PC-3 (cell line): ENCODE measurements at regions not wholly inside any gene's neighbourhood (a gene's known extent, or its start where the extent isn't known, plus 50 kb on each side); places are given as distances from the start of the nearest gene placed in this dataset.

Source experiments
- ATAC-seq: fragments of 200-7000 bp; cut with Tn5 transposase; 2 replicates; pipeline ENCODE4 v1.9.1; 2020; ENCODE audit warnings: mild to moderate bottlenecking, moderate library complexity
- BruUV-seq: library from RNA; stranded (reverse); fragments of 400-500 nt; replicated peaks from 2 replicates; lab custom pipeline; 2021; lab: Mats Ljungman, UMichigan
- CTCF ChIA-PET: fragments of 300-600 bp; sonication (Branson Sonifier 250); formaldehyde crosslinking; loops from one replicate; lab custom pipeline; 2022; ENCODE audit warnings: antibody characterized with exemption; lab: Charles Lee
- POLR2A ChIA-PET: fragments of 300-600 bp; sonication (Branson Sonifier 250); formaldehyde crosslinking; loops from one replicate; lab custom pipeline; 2022; ENCODE audit warnings: antibody characterized with exemption; ENCODE audit not compliant: unreplicated experiment; lab: Charles Lee
- DNase-seq: peaks from one replicate; pipeline ENCODE4 v3.0.0-alpha.2; 2015
- H2AFZ ChIP-seq: fragments of 300-600 bp; sonication (generic); 2 replicates; pipeline ENCODE4 v1.6.0; 2016; ENCODE audit warnings: antibody characterized with exemption, low read length
- H3F3A ChIP-seq: fragments of 300-600 bp; sonication (generic); one replicate; pipeline ENCODE4 v1.6.0; 2017; ENCODE audit warnings: antibody characterized with exemption, low read length, control low read depth, mild to moderate bottlenecking; ENCODE audit not compliant: unreplicated experiment
- H3K27ac ChIP-seq: fragments of 300-600 bp; sonication (generic); 2 replicates; pipeline ENCODE4 v1.5.1; 2016; ENCODE audit warnings: mild to moderate bottlenecking, low read length
- H3K27me3 ChIP-seq: fragments of 300-600 bp; sonication (generic); 2 replicates; pipeline ENCODE4 v1.6.1; 2016; ENCODE audit warnings: low read length, mixed read lengths
- H3K36me3 ChIP-seq: fragments of 300-600 bp; sonication (generic); 2 replicates; pipeline ENCODE4 v1.6.1; 2016; ENCODE audit warnings: low read depth, mixed run types, low read length, mixed read lengths
- H3K4me1 ChIP-seq: fragments of 300-600 bp; sonication (generic); 2 replicates; pipeline ENCODE4 v1.5.1; 2016; ENCODE audit warnings: low read length; ENCODE audit not compliant: insufficient read depth
- H3K4me2 ChIP-seq: fragments of 300-600 bp; sonication (generic); 2 replicates; pipeline ENCODE4 v1.6.0; 2016; ENCODE audit warnings: low read length
- H3K4me3 ChIP-seq: fragments of 300-600 bp; sonication (generic); 2 replicates; pipeline ENCODE4 v1.5.1; 2016; ENCODE audit warnings: mild to moderate bottlenecking, low read length, mixed read lengths
- H3K79me2 ChIP-seq: fragments of 300-600 bp; sonication (generic); 2 replicates; pipeline ENCODE4 v1.6.1; 2017; ENCODE audit warnings: low read length, mixed read lengths
- H3K9ac ChIP-seq: fragments of 300-600 bp; sonication (generic); 2 replicates; pipeline ENCODE4 v1.6.0; 2016; ENCODE audit warnings: mild to moderate bottlenecking, low read length
- H3K9me2 ChIP-seq: fragments of 300-600 bp; sonication (generic); replicated peaks from 2 replicates; pipeline ENCODE4 v1.6.1; 2016; ENCODE audit warnings: mixed run types, low read length, mixed read lengths
- H3K9me3 ChIP-seq: fragments of 300-600 bp; sonication (generic); 2 replicates; pipeline ENCODE4 v1.6.1; 2016; ENCODE audit warnings: low read length, mixed read lengths
- H4K20me1 ChIP-seq: fragments of 300-600 bp; sonication (generic); 2 replicates; pipeline ENCODE4 v1.6.1; 2016; ENCODE audit warnings: low read length, mixed read lengths
- EZH2 ChIP-seq: fragments of 300-600 bp; sonication (generic); IDR thresholded peaks from one replicate; pipeline ENCODE4 v1.6.1; 2017; ENCODE audit warnings: antibody characterized with exemption, mild to moderate bottlenecking, low read length; ENCODE audit not compliant: unreplicated experiment
- EZH2phosphoT487 ChIP-seq: fragments of 300-600 bp; sonication (generic); IDR thresholded peaks from 2 replicates; pipeline ENCODE4 v1.6.1; 2018; ENCODE audit warnings: mild to moderate bottlenecking, antibody characterized with exemption, low read length, borderline replicate concordance
- intact Hi-C: fragments of 100-400 bp; cut with micrococcal nuclease; formaldehyde crosslinking; loops from 2 replicates; pipeline ENCODE4 v1.9.0; 2023
- TF ChIP-seq, protein P1 (sequence below): fragments of 300-600 bp; sonication (generic); conservative IDR thresholded peaks from 2 replicates; pipeline ENCODE4 v1.5.1; 2017; ENCODE audit warnings: antibody characterized with exemption, low read depth, mild to moderate bottlenecking, low read length

DNA sequence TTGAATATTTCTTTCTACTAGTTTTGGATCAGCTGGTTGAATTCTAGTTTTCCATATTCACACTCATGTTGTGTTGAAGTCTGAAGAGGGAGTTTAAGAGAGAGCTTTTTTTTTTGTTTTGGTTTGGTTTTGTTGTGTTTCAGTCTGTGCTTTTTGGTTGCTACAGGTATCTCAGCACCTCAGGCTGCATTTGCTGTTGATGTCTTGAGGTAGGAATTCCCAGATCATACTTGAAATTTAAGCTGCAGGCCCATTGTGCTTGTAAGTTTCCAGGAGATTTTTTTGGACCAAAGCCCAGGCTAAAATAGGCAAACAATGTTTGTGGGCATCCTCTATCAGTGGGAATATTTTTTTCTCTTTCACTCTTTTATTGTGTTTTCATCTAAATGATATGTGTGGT lies 190.2 kb upstream of the AGA start:
- H3K9ac ChIP-seq, result no peak overlapping the region
- intact Hi-C loops, result no loop called here
- H3K4me2 ChIP-seq, result no peak overlapping the region
- BruUV-seq, result no TSS peak
- H3K27ac ChIP-seq, result no peak overlapping the region
- POLR2A ChIA-PET, result no interaction called here
- ATAC-seq, result no peak; the same call in 1 of the 2 replicates
- no peaks in the 10 kb centered on the region for H3K36me3 ChIP-seq
- H3K4me1 ChIP-seq, result no peaks in the 10 kb centered on the region
- H2AFZ ChIP-seq, result no peak overlapping the region
- H3K9me3 ChIP-seq, result no peaks in the 10 kb centered on the region
- no peaks in the 10 kb centered on the region for H3K79me2 ChIP-seq
- TF ChIP-seq EZH2 (no peak), EZH2phosphoT487 (no peak)
- TF ChIP-seq, protein P1, sequence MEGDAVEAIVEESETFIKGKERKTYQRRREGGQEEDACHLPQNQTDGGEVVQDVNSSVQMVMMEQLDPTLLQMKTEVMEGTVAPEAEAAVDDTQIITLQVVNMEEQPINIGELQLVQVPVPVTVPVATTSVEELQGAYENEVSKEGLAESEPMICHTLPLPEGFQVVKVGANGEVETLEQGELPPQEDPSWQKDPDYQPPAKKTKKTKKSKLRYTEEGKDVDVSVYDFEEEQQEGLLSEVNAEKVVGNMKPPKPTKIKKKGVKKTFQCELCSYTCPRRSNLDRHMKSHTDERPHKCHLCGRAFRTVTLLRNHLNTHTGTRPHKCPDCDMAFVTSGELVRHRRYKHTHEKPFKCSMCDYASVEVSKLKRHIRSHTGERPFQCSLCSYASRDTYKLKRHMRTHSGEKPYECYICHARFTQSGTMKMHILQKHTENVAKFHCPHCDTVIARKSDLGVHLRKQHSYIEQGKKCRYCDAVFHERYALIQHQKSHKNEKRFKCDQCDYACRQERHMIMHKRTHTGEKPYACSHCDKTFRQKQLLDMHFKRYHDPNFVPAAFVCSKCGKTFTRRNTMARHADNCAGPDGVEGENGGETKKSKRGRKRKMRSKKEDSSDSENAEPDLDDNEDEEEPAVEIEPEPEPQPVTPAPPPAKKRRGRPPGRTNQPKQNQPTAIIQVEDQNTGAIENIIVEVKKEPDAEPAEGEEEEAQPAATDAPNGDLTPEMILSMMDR, result no peak
- DNase-seq, result peak; percentile 16
- CTCF ChIA-PET, result no interaction called here
- H3K4me3 ChIP-seq, result no peak overlapping the region
- H4K20me1 ChIP-seq, result no peaks in the 10 kb centered on the region
- no peaks in the 10 kb centered on the region for H3F3A ChIP-seq
- no peaks in the 10 kb centered on the region for H3K9me2 ChIP-seq
- H3K27me3 ChIP-seq, result no peaks in the 10 kb centered on the region

DNA sequence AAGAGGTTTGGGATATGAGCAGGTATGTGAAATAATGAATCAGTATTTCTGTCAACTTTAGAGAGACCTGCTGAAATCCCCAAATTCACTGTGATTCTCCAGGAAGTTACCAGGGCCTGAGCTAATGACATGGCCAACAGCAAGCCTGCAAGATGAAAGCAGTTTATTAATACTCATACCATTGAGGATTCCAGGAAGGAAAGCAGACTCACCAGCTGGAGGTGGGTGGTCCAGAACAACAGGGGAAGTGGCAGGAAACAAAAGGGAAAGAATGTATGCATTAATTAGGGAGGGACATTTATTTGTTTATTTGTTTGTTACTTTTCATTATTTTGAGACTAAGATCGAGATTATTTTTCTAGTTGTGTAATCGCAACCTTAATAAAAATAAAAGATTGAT lies 196.6 kb upstream of the AGA start:
- ChIA-PET CTCF (no interaction called here), POLR2A (no interaction called here)
- Histone ChIP-seq H3K27ac (no peak overlapping the region), H3K9me3 (no peaks in the 10 kb centered on the region), H4K20me1 (no peaks in the 10 kb centered on the region), H3K4me1 (no peaks in the 10 kb centered on the region), H3K36me3 (no peaks in the 10 kb centered on the region), H3K4me3 (no peak overlapping the region), H3K79me2 (no peaks in the 10 kb centered on the region), H3F3A (no peaks in the 10 kb centered on the region), H3K27me3 (no peaks in the 10 kb centered on the region), H3K9ac (no peak overlapping the region), H2AFZ (no peak overlapping the region), H3K4me2 (no peak overlapping the region), H3K9me2 (no peaks in the 10 kb centered on the region)
- DNase-seq, result no peak
- ATAC-seq, result no peak
- intact Hi-C loops, result no loop called here
- TF ChIP-seq EZH2phosphoT487 (no peak), EZH2 (no peak)
- TF ChIP-seq, protein P1, result no peak
- no TSS peak for BruUV-seq

DNA sequence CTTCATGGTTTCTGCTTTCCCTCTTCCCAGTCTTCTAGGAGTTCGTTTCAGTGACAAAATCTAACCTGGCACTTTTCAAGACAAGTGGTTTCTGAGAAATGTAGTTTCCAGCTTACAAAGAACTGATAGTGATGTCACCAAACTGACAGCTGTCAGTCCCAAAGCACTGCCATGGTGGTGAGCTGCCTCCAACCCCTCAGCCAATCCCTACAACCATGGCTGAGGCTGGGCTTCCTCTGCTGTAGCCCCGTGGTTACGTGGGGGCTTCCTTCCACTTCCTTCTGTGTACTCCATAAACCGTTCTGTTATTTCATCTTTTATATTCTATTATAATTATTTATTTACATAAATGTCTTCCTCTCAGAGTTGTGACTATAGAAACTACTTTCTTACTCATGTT lies 198.6 kb upstream of the AGA start:
- H3F3A ChIP-seq, result no peaks in the 10 kb centered on the region
- H3K9me2 ChIP-seq, result no peaks in the 10 kb centered on the region

More for the DNA sequence above, 198.6 kb upstream of the AGA start:
- ATAC-seq (no peak), DNase-seq (no peak)
- H2AFZ ChIP-seq, result no peak overlapping the region
- H3K4me3 ChIP-seq, result no peak overlapping the region
- H3K9ac ChIP-seq, result no peak overlapping the region
- no TSS peak for BruUV-seq
- ChIA-PET POLR2A (no interaction called here), CTCF (no interaction called here)
- no peaks in the 10 kb centered on the region for H3K27me3 ChIP-seq
- no peaks in the 10 kb centered on the region for H3K9me3 ChIP-seq
- H3K4me2 ChIP-seq, result no peak overlapping the region
- H3K36me3 ChIP-seq, result no peaks in the 10 kb centered on the region
- no peak for TF ChIP-seq EZH2
- no peak for TF ChIP-seq EZH2phosphoT487
- TF ChIP-seq, protein P1, result no peak
- intact Hi-C loops, result loop anchor here (10.0 kb wide), 1 partner anchor 76 kb away; no protein-coding TSS in a partner anchor
- H4K20me1 ChIP-seq, result no peaks in the 10 kb centered on the region
- H3K4me1 ChIP-seq, result no peaks in the 10 kb centered on the region
- no peak overlapping the region for H3K27ac ChIP-seq
- H3K79me2 ChIP-seq, result no peaks in the 10 kb centered on the region
